Fibroblast of mammary gland (primary cell): ENCODE measurements at regions not wholly inside any gene's neighbourhood (a gene's known extent, or its start where the extent isn't known, plus 50 kb on each side); places are given as distances from the start of the nearest gene placed in this dataset.
A peak's percentile ranks its signal among the peaks of the same experiment; 100 is the strongest.

ENCODE experiments used
- DNase-seq: peaks from one replicate; pipeline ENCODE4 v3.0.0-alpha.2; 2010; ENCODE audit warnings: low read depth
- H3K4me3 ChIP-seq: 2 replicates; pipeline ENCODE4 v1.5.1; 2011; ENCODE audit warnings: low read depth, mild to moderate bottlenecking, low read length, moderate library complexity; ENCODE audit not compliant: control insufficient read depth
- TF ChIP-seq, protein P1 (sequence below): conservative IDR thresholded peaks from 2 replicates; pipeline ENCODE4 v1.5.1; 2011; ENCODE audit warnings: low read depth, low read length, inconsistent platforms; ENCODE audit not compliant: control insufficient read depth, insufficient read depth

DNA sequence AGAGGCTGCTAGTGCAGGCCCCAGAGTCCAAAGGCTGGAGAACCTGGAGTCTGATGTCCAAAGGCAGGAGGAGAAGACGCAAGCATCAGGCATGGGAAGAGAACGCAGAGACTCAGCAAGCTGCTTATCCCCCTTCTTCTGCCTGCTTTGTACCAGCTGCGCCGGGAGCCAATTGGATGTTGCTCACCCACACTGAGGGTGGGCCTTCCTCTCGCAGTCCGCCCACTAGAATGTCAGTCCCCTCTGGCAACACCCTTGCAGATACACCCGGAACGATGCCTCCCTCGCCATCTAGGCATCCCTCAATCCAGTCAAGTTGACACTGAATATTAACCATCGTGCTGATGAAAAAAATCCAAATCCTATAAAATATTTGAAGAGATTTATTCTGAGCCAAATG lies 141.6 kb downstream of the TWIST2 start:
- TF ChIP-seq, protein P1, sequence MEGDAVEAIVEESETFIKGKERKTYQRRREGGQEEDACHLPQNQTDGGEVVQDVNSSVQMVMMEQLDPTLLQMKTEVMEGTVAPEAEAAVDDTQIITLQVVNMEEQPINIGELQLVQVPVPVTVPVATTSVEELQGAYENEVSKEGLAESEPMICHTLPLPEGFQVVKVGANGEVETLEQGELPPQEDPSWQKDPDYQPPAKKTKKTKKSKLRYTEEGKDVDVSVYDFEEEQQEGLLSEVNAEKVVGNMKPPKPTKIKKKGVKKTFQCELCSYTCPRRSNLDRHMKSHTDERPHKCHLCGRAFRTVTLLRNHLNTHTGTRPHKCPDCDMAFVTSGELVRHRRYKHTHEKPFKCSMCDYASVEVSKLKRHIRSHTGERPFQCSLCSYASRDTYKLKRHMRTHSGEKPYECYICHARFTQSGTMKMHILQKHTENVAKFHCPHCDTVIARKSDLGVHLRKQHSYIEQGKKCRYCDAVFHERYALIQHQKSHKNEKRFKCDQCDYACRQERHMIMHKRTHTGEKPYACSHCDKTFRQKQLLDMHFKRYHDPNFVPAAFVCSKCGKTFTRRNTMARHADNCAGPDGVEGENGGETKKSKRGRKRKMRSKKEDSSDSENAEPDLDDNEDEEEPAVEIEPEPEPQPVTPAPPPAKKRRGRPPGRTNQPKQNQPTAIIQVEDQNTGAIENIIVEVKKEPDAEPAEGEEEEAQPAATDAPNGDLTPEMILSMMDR: no peak
- no peak overlapping the region for H3K4me3 ChIP-seq
- no peak for DNase-seq

DNA sequence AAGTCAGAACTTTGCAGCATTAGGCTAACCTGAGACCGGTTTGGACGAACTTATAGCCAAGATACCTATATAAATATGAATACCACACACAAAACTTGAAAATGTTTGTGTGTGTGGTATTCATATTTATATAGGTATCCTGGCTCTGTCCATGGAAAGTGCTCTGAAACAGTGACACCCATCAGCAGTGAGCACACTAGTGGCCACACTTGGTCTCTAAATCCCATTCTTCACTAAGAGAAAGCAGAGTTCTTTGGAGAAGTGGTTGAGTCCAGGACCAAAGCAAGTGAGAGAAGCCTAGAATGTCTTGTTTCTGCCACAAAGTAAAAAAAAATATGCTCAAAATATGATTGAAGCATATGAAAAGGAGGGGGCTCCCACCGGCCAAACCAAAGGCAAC lies 146.5 kb downstream of the TWIST2 start:
- TF ChIP-seq, protein P1: no peak
- no peak for DNase-seq
- no peak overlapping the region for H3K4me3 ChIP-seq

GRCh38 chr2:238994876-238995275 lies 147.0 kb downstream of the TWIST2 start:
- TF ChIP-seq, protein P1: no peak
- DNase-seq: peak; percentile 63
- no peak overlapping the region for H3K4me3 ChIP-seq

- DNase-seq: peak; percentile 43
- H3K4me3 ChIP-seq: no peak overlapping the region
- TF ChIP-seq, protein P1: no peak
Measured at GRCh38 chr2:238995634-238996033, 147.7 kb downstream of the TWIST2 start.

GRCh38 chr2:238996331-238997136 lies 148.6 kb downstream of the TWIST2 start:
- TF ChIP-seq, protein P1: no peak
- no peak for DNase-seq
- H3K4me3 ChIP-seq: no peak overlapping the region

GRCh38 chr2:238997137-238997390 lies 149.2 kb downstream of the TWIST2 start:
- no peak for DNase-seq
- TF ChIP-seq, protein P1: no peak
- H3K4me3 ChIP-seq: no peak overlapping the region

DNA sequence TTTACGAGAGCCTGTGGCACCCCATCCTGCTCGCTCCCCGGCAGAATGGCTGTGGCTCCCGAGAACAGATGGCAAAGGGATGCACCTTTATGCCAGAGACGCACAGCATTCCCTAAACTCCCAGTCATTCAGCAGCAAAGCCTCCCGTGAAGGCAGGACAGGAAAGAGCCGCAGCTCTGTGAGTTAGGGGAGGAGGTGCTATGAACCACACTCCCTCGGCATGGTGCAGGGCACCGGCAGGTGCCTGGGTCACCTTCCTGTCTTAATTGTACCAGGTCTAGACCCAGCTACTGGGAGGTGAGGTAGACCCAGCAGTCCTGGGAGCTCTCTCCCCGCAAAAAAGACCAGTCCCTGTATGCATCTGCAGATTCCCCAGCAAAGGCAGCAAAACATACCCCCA lies 149.8 kb downstream of the TWIST2 start:
- DNase-seq: no peak
- no peak overlapping the region for H3K4me3 ChIP-seq
- TF ChIP-seq, protein P1: no peak
